ENCODE measurements at regions not wholly inside any gene's neighbourhood (a gene's known extent, or its start where the extent isn't known, plus 50 kb on each side); places are given as distances from the start of the nearest gene placed in this dataset.

- no peak overlapping the region for H3K4me3 ChIP-seq (ENCODE audit: control insufficient read depth in 2 of 3, extremely low read depth in 1 of 3, insufficient read depth in 2 of 3, low read depth in 1 of 3, low read length in 3 of 3)
- no peaks in the 10 kb centered on the region for H3K36me3 ChIP-seq (ENCODE audit: control insufficient read depth in 2 of 2, extremely low read depth in 1 of 2, insufficient read depth in 2 of 2, low read length in 2 of 2)
- FAIRE-seq (no peak), DNase-seq (ENCODE audit: low read depth, low spot score) (no peak)
- H3K9me1 ChIP-seq (ENCODE audit: control insufficient read depth, extremely low read depth, insufficient read depth, low read length), result no peaks in the 10 kb centered on the region
- H3K9me3 ChIP-seq (ENCODE audit: control insufficient read depth, low read depth, low read length), result no peaks in the 10 kb centered on the region
- TF ChIP-seq EZH2 (IDR thresholded peaks at IDR 0.05; ENCODE audit: low read length) (no peak), CTCF (optimal IDR thresholded peaks at IDR 0.05 in 1 of 3, IDR thresholded peaks at IDR 0.05 in 1 of 3, conservative IDR thresholded peaks at IDR 0.05 in 1 of 3; ENCODE audit: extremely low read depth in 1 of 3, insufficient read depth in 2 of 3, low read length in 3 of 3) (no peak)
- H3K4me2 ChIP-seq (ENCODE audit: control insufficient read depth, extremely low read depth, insufficient read depth, low read depth, low read length), result no peak overlapping the region
- H3K4me1 ChIP-seq (ENCODE audit: control insufficient read depth, extremely low read depth, insufficient read depth, low read length), result no peaks in the 10 kb centered on the region
- H3K79me2 ChIP-seq (ENCODE audit: control insufficient read depth, insufficient read depth, low read length), result no peaks in the 10 kb centered on the region
- H3K27ac ChIP-seq (ENCODE audit: control insufficient read depth, insufficient read depth, low read length), result no peak overlapping the region
- no peaks in the 10 kb centered on the region for H4K20me1 ChIP-seq (ENCODE audit: control insufficient read depth, extremely low read depth, insufficient read depth, low read length)
- H2AFZ ChIP-seq (ENCODE audit: control insufficient read depth, low read length), result no peak overlapping the region
- no peaks in the 10 kb centered on the region for H3K27me3 ChIP-seq (ENCODE audit: control insufficient read depth, extremely low read depth, insufficient read depth, low read length)
- no peak overlapping the region for H3K9ac ChIP-seq (ENCODE audit: control insufficient read depth, extremely low read depth, insufficient read depth, low read length)
- dilution Hi-C loops (cut with MboI; ENCODE audit: extremely low pct_ligation_motif_present, low sequenced_read_pairs), result no loop called here
Measured at GRCh38 chr10:124197371-124198124, 104.2 kb upstream of the CHST15 start.

- FAIRE-seq, result no peak
- dilution Hi-C loops (cut with MboI; ENCODE audit: extremely low pct_ligation_motif_present, low sequenced_read_pairs), result no loop called here
- H3K27ac ChIP-seq (ENCODE audit: control insufficient read depth, insufficient read depth, low read length), result no peak overlapping the region
Measured at GRCh38 chr10:124196659-124197058, 103.3 kb upstream of the CHST15 start.

More at GRCh38 chr10:124196659-124197058, 103.3 kb upstream of the CHST15 start:
- DNase-seq (ENCODE audit: low read depth, low spot score), result no peak
- H3K4me1 ChIP-seq (ENCODE audit: control insufficient read depth, extremely low read depth, insufficient read depth, low read length), result no peaks in the 10 kb centered on the region
- no peaks in the 10 kb centered on the region for H3K9me1 ChIP-seq (ENCODE audit: control insufficient read depth, extremely low read depth, insufficient read depth, low read length)
- TF ChIP-seq CTCF (optimal IDR thresholded peaks at IDR 0.05 in 1 of 3, IDR thresholded peaks at IDR 0.05 in 1 of 3, conservative IDR thresholded peaks at IDR 0.05 in 1 of 3; ENCODE audit: extremely low read depth in 1 of 3, insufficient read depth in 2 of 3, low read length in 3 of 3) (no peak), EZH2 (IDR thresholded peaks at IDR 0.05; ENCODE audit: low read length) (no peak)
- H3K4me3 ChIP-seq (ENCODE audit: control insufficient read depth in 2 of 3, extremely low read depth in 1 of 3, insufficient read depth in 2 of 3, low read depth in 1 of 3, low read length in 3 of 3), result no peak overlapping the region
- H3K36me3 ChIP-seq (ENCODE audit: control insufficient read depth in 2 of 2, extremely low read depth in 1 of 2, insufficient read depth in 2 of 2, low read length in 2 of 2), result no peaks in the 10 kb centered on the region
- H2AFZ ChIP-seq (ENCODE audit: control insufficient read depth, low read length), result no peak overlapping the region
- H3K27me3 ChIP-seq (ENCODE audit: control insufficient read depth, extremely low read depth, insufficient read depth, low read length), result no peaks in the 10 kb centered on the region
- no peak overlapping the region for H3K9ac ChIP-seq (ENCODE audit: control insufficient read depth, extremely low read depth, insufficient read depth, low read length)
- H4K20me1 ChIP-seq (ENCODE audit: control insufficient read depth, extremely low read depth, insufficient read depth, low read length), result no peaks in the 10 kb centered on the region
- no peaks in the 10 kb centered on the region for H3K9me3 ChIP-seq (ENCODE audit: control insufficient read depth, low read depth, low read length)
- no peaks in the 10 kb centered on the region for H3K79me2 ChIP-seq (ENCODE audit: control insufficient read depth, insufficient read depth, low read length)
- H3K4me2 ChIP-seq (ENCODE audit: control insufficient read depth, extremely low read depth, insufficient read depth, low read depth, low read length), result no peak overlapping the region
